A549 (cell line): ENCODE measurements at regions not wholly inside any gene's neighbourhood (a gene's known extent, or its start where the extent isn't known, plus 50 kb on each side); places are given as distances from the start of the nearest gene placed in this dataset.

ENCODE experiments used
- CTCF ChIP-seq: fragments of >200 bp; sonication (Bioruptor Twin); formaldehyde crosslinking; IDR thresholded peaks from 3 replicates; pipeline ENCODE4 v1.5.1; 2016
- EHMT2 ChIP-seq: fragments of 200-600 bp; sonication (generic); IDR thresholded peaks from 2 replicates; pipeline ENCODE4 v1.6.1; 2016; ENCODE audit warnings: antibody characterized with exemption, low read depth, mild to moderate bottlenecking, moderate library complexity
- MAZ ChIP-seq: fragments of 150-350 bp; IDR thresholded peaks from 2 replicates; pipeline ENCODE4 v1.6.1; 2014; ENCODE audit warnings: antibody characterized with exemption, low read depth, low read length, borderline replicate concordance

DNA sequence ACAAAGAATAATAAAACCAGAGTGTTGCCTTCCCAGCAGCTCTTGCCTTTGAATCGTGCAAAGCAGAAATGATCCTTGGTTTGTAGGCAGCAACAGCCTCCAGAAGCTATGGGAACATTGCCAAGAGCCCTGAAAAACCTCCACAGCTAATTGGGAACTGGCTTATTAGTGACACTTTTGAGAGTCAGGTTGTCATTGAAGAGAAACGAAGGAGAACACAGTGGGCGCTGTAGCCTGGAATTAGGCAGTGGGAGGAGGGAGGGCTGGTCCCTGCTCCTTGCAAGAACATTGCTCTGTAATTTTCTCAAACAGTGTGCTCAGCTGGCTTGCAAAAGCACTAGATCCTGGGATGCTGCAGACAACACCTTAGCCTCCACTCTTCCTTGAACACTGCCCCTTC is 331.5 kb upstream of the EMCN start:
- TF ChIP-seq CTCF (no peak), EHMT2 (no peak), MAZ (no peak)
